Trophoblast cell (in vitro differentiated cells and primary cell): ENCODE measurements at regions not wholly inside any gene's neighbourhood (a gene's known extent, or its start where the extent isn't known, plus 50 kb on each side); places are given as distances from the start of the nearest gene placed in this dataset.
"Not testable (repeated sequence)": the region's sequence is repeated elsewhere in the genome, so short reads cannot be mapped to it uniquely, and the experiment has no call there.

Experiments
- DNase-seq, 2 donors: peaks; one replicate each; pipeline ENCODE4 v3.0.0-alpha.2; 2016
- H2AFZ ChIP-seq: 2 replicates; pipeline ENCODE4 v1.6.1; 2013; ENCODE audit warnings: low read length, moderate library complexity, mild to moderate bottlenecking; ENCODE audit not compliant: insufficient read depth, poor library complexity
- H2AK5ac ChIP-seq: 2 replicates; pipeline ENCODE4 v1.6.1; 2013; ENCODE audit warnings: mild to moderate bottlenecking, low read length
- H2BK120ac ChIP-seq: 2 replicates; pipeline ENCODE4 v1.6.1; 2013; ENCODE audit warnings: low read length, mild to moderate bottlenecking, moderate library complexity; ENCODE audit not compliant: insufficient read depth, poor library complexity
- H2BK12ac ChIP-seq: 2 replicates; pipeline ENCODE4 v1.6.1; 2013; ENCODE audit warnings: mild to moderate bottlenecking, low read length, moderate library complexity
- H2BK5ac ChIP-seq: 2 replicates; pipeline ENCODE4 v1.6.1; 2013; ENCODE audit warnings: low read length, low read depth, moderate library complexity, mild to moderate bottlenecking; ENCODE audit not compliant: poor library complexity
- H3K14ac ChIP-seq: 2 replicates; pipeline ENCODE4 v1.6.1; 2013; ENCODE audit warnings: mild to moderate bottlenecking, low read length
- H3K18ac ChIP-seq: 2 replicates; pipeline ENCODE4 v1.6.1; 2013; ENCODE audit warnings: mild to moderate bottlenecking, low read length
- H3K23ac ChIP-seq: 2 replicates; pipeline ENCODE4 v1.6.1; 2013; ENCODE audit warnings: low read length
- H3K27ac ChIP-seq: 2 replicates; pipeline ENCODE4 v1.5.1; 2013; ENCODE audit warnings: low read depth, mild to moderate bottlenecking, inconsistent platforms, low read length, moderate library complexity
- H3K27me3 ChIP-seq: 2 replicates; pipeline ENCODE4 v1.6.1; 2013; ENCODE audit warnings: inconsistent platforms, mild to moderate bottlenecking, low read length, moderate library complexity; ENCODE audit not compliant: insufficient read depth
- H3K36me3 ChIP-seq, 2 experiments: 1 replicate in 1 of 2; 2 replicates in 1 of 2; pipeline ENCODE4 v1.6.1; 2013; ENCODE audit warnings: low read length in 2 of 2, mild to moderate bottlenecking in 2 of 2, moderate library complexity in 1 of 2; ENCODE audit not compliant: insufficient read depth in 2 of 2, control insufficient read depth in 1 of 2
- H3K4ac ChIP-seq: 2 replicates; pipeline ENCODE4 v1.6.1; 2013; ENCODE audit warnings: low read depth, mild to moderate bottlenecking, low read length, moderate library complexity
- H3K4me1 ChIP-seq, 2 experiments: 1 replicate in 1 of 2; 2 replicates in 1 of 2; pipeline ENCODE4 v1.6.1; 2013; ENCODE audit warnings: low read length in 2 of 2, mild to moderate bottlenecking in 2 of 2, moderate library complexity in 1 of 2; ENCODE audit not compliant: insufficient read depth in 2 of 2, control insufficient read depth in 1 of 2
- H3K4me2 ChIP-seq: 2 replicates; pipeline ENCODE4 v1.6.1; 2013; ENCODE audit warnings: inconsistent platforms, mild to moderate bottlenecking, low read length, moderate library complexity
- H3K4me3 ChIP-seq: 2 replicates; pipeline ENCODE4 v1.5.1; 2013; ENCODE audit warnings: mild to moderate bottlenecking, low read depth, low read length, inconsistent platforms
- H3K79me1 ChIP-seq: one replicate; pipeline ENCODE4 v1.6.1; 2013; ENCODE audit warnings: low read length
- H3K79me2 ChIP-seq: 2 replicates; pipeline ENCODE4 v1.6.1; 2013; ENCODE audit warnings: low read length, mild to moderate bottlenecking; ENCODE audit not compliant: control insufficient read depth, insufficient read depth, poor library complexity
- H3K9ac ChIP-seq: 2 replicates; pipeline ENCODE4 v1.6.1; 2013; ENCODE audit warnings: mild to moderate bottlenecking, low read length
- H3K9me3 ChIP-seq: 2 replicates; pipeline ENCODE4 v1.6.1; 2013; ENCODE audit warnings: low read depth, mild to moderate bottlenecking, control low read depth, inconsistent platforms, low read length; ENCODE audit not compliant: insufficient read depth
- H4K12ac ChIP-seq: 2 replicates; pipeline ENCODE4 v1.6.1; 2013; ENCODE audit warnings: low read depth, mild to moderate bottlenecking, low read length, moderate library complexity
- H4K8ac ChIP-seq: 2 replicates; pipeline ENCODE4 v1.6.1; 2013; ENCODE audit warnings: low read depth, mild to moderate bottlenecking, low read length, moderate library complexity
- H4K91ac ChIP-seq: one replicate; pipeline ENCODE4 v1.6.1; 2013; ENCODE audit warnings: low read depth, mild to moderate bottlenecking, low read length, moderate library complexity
- WGBS: extraction: QIAGEN DNeasy Blood & Tissue Kit; methylation state at CpG from one replicate; pipeline ENCODE4 v1.1.7; 2013; ENCODE audit warnings: missing lambda C conversion rate; ENCODE audit not compliant: insufficient read length, insufficient coverage; ENCODE audit errors: extremely low coverage; 5-methylcytosine and 5-hydroxymethylcytosine counted together

GRCh38 chrX:56429581-56429980, 133.8 kb upstream of the UBQLN2 start:
- Histone ChIP-seq H3K4me1 (no peaks in the 10 kb centered on the region), H3K23ac (no peak overlapping the region), H3K36me3 (no peaks in the 10 kb centered on the region), H2BK12ac (no peak overlapping the region), H3K79me1 (no peaks in the 10 kb centered on the region), H3K27ac (no peak overlapping the region), H3K9ac (no peak overlapping the region), H2BK120ac (no peak overlapping the region), H3K27me3 (no peaks in the 10 kb centered on the region), H3K18ac (no peak overlapping the region), H3K9me3 (no peaks in the 10 kb centered on the region), H3K4ac (no peak overlapping the region), H2AK5ac (no peak overlapping the region), H2BK5ac (no peak overlapping the region), H3K4me3 (no peak overlapping the region), H4K12ac (no peak overlapping the region), H4K8ac (no peak overlapping the region), H4K91ac (no peak overlapping the region), H3K79me2 (no peaks in the 10 kb centered on the region), H3K4me2 (no peak overlapping the region), H2AFZ (no peak overlapping the region), H3K14ac (no peak overlapping the region)
- WGBS, result no CpG with 5 or more reads among the region's 5 CpGs
- no peak for DNase-seq

GRCh38 chrX:56451981-56452380, 111.4 kb upstream of the UBQLN2 start:
- not testable (repeated sequence) for H4K91ac ChIP-seq, DNase-seq, H3K14ac ChIP-seq, H3K23ac ChIP-seq, H2BK5ac ChIP-seq, H3K18ac ChIP-seq, H3K4ac ChIP-seq, H2BK120ac ChIP-seq, H3K36me3 ChIP-seq, H4K12ac ChIP-seq, H2AK5ac ChIP-seq, H3K9ac ChIP-seq, H3K4me2 ChIP-seq, H3K79me1 ChIP-seq, H4K8ac ChIP-seq, H2AFZ ChIP-seq, H2BK12ac ChIP-seq, H3K27ac ChIP-seq, H3K9me3 ChIP-seq, H3K79me2 ChIP-seq, H3K4me3 ChIP-seq, H3K27me3 ChIP-seq, H3K4me1 ChIP-seq
- no CpG with 5 or more reads among the region's 12 CpGs for WGBS

- no peak overlapping the region for H4K12ac ChIP-seq
- no peak overlapping the region for H3K14ac ChIP-seq
- no peaks in the 10 kb centered on the region for H3K4me1 ChIP-seq
- no peak overlapping the region for H3K4ac ChIP-seq
- H4K8ac ChIP-seq, result no peak overlapping the region
- no peaks in the 10 kb centered on the region for H3K27me3 ChIP-seq
- no peak overlapping the region for H2BK5ac ChIP-seq
- H3K9ac ChIP-seq, result no peak overlapping the region
- H2BK120ac ChIP-seq, result no peak overlapping the region
- H4K91ac ChIP-seq, result no peak overlapping the region
- no peak overlapping the region for H2AK5ac ChIP-seq
- no peak overlapping the region for H3K23ac ChIP-seq
- H3K79me2 ChIP-seq, result no peaks in the 10 kb centered on the region
- no peak overlapping the region for H3K4me3 ChIP-seq
- no peaks in the 10 kb centered on the region for H3K79me1 ChIP-seq
- H2AFZ ChIP-seq, result no peak overlapping the region
- H2BK12ac ChIP-seq, result no peak overlapping the region
- no peaks in the 10 kb centered on the region for H3K9me3 ChIP-seq
- no peak for DNase-seq
- no peak overlapping the region for H3K27ac ChIP-seq
- H3K4me2 ChIP-seq, result no peak overlapping the region
- H3K18ac ChIP-seq, result no peak overlapping the region
- H3K36me3 ChIP-seq, result no peaks in the 10 kb centered on the region
Observed at GRCh38 chrX:56462389-56462788, 101.0 kb upstream of the UBQLN2 start.

GRCh38 chrX:56468441-56468840, 95.0 kb upstream of the UBQLN2 start:
- WGBS, result no CpG with 5 or more reads among the region's 2 CpGs
- H3K4me2 ChIP-seq, result no peak overlapping the region
- DNase-seq, result no peak

More at GRCh38 chrX:56468441-56468840, 95.0 kb upstream of the UBQLN2 start:
- Histone ChIP-seq H3K23ac (no peak overlapping the region), H3K79me1 (no peaks in the 10 kb centered on the region), H2BK5ac (no peak overlapping the region), H2AFZ (no peak overlapping the region), H3K36me3 (no peaks in the 10 kb centered on the region), H3K14ac (no peak overlapping the region), H4K12ac (no peak overlapping the region), H3K9me3 (no peaks in the 10 kb centered on the region), H3K18ac (no peak overlapping the region), H4K91ac (no peak overlapping the region), H3K4me1 (no peaks in the 10 kb centered on the region), H3K4ac (no peak overlapping the region), H2BK12ac (no peak overlapping the region), H3K79me2 (no peaks in the 10 kb centered on the region), H3K4me3 (no peak overlapping the region), H4K8ac (no peak overlapping the region), H2BK120ac (no peak overlapping the region), H3K27me3 (no peaks in the 10 kb centered on the region), H3K27ac (no peak overlapping the region), H3K9ac (no peak overlapping the region), H2AK5ac (no peak overlapping the region)
